ENCODE measurements at regions not wholly inside any gene's neighbourhood (a gene's known extent, or its start where the extent isn't known, plus 50 kb on each side); places are given as distances from the start of the nearest gene placed in this dataset.

GRCh38 chr7:9961161-9961922 is 1012.3 kb upstream of the PHF14 start:
- H3K4me3 ChIP-seq = no peak overlapping the region
- DNase-seq (ENCODE audit: low read depth in 1 of 2, low spot score in 1 of 2) = no peak
- no peak overlapping the region for H3K27ac ChIP-seq
- no peaks in the 10 kb centered on the region for H3K4me1 ChIP-seq (ENCODE audit: low read depth)
- no peaks in the 10 kb centered on the region for H3K36me3 ChIP-seq
- H3K27me3 ChIP-seq = no peaks in the 10 kb centered on the region
- no peak for TF ChIP-seq CTCF (IDR thresholded peaks at IDR 0.05; ENCODE audit: low read depth, low read length)
- no peaks in the 10 kb centered on the region for H3K9me3 ChIP-seq (ENCODE audit: low read depth)

GRCh38 chr7:9962742-9963141 is 1010.9 kb upstream of the PHF14 start:
- H3K27me3 ChIP-seq = no peaks in the 10 kb centered on the region
- no peaks in the 10 kb centered on the region for H3K4me1 ChIP-seq (ENCODE audit: low read depth)
- no peak overlapping the region for H3K4me3 ChIP-seq
- H3K36me3 ChIP-seq = no peaks in the 10 kb centered on the region
- no peak overlapping the region for H3K27ac ChIP-seq
- H3K9me3 ChIP-seq (ENCODE audit: low read depth) = no peaks in the 10 kb centered on the region
- TF ChIP-seq CTCF (IDR thresholded peaks at IDR 0.05; ENCODE audit: low read depth, low read length) = no peak
- DNase-seq (ENCODE audit: low read depth in 1 of 2, low spot score in 1 of 2) = no peak

- no peak for TF ChIP-seq CTCF (IDR thresholded peaks at IDR 0.05; ENCODE audit: low read depth, low read length)
- H3K27me3 ChIP-seq = no peaks in the 10 kb centered on the region
These were observed 995.3 kb upstream of the PHF14 start for GRCh38 chr7:9978106-9979064.

GRCh38 chr7:9981742-9982349 is 991.8 kb upstream of the PHF14 start:
- TF ChIP-seq CTCF (IDR thresholded peaks at IDR 0.05; ENCODE audit: low read depth, low read length) = no peak
- no peaks in the 10 kb centered on the region for H3K9me3 ChIP-seq (ENCODE audit: low read depth)
- H3K36me3 ChIP-seq = no peaks in the 10 kb centered on the region
- peak in 1 of 2 donors; percentile 31 for DNase-seq (ENCODE audit: low read depth in 1 of 2, low spot score in 1 of 2)
- peaks cover 45% of the 10 kb centered on the region for H3K4me1 ChIP-seq (ENCODE audit: low read depth)
- no peaks in the 10 kb centered on the region for H3K27me3 ChIP-seq
- H3K27ac ChIP-seq = peak overlapping the region; percentile 83
- peak overlapping the region; percentile 6 for H3K4me3 ChIP-seq

More at GRCh38 chr7:9978106-9979064, 995.3 kb upstream of the PHF14 start:
- no peaks in the 10 kb centered on the region for H3K36me3 ChIP-seq
- peak overlapping the region; percentile 75 for H3K27ac ChIP-seq
- peaks cover 56% of the 10 kb centered on the region for H3K4me1 ChIP-seq (ENCODE audit: low read depth)
- no peaks in the 10 kb centered on the region for H3K9me3 ChIP-seq (ENCODE audit: low read depth)
- DNase-seq (ENCODE audit: low read depth in 1 of 2, low spot score in 1 of 2) = peak in 1 of 2 donors; percentile 77
- H3K4me3 ChIP-seq = no peak overlapping the region

- DNase-seq (ENCODE audit: low read depth in 1 of 2, low spot score in 1 of 2) = no peak
- TF ChIP-seq CTCF (IDR thresholded peaks at IDR 0.05; ENCODE audit: low read depth, low read length) = no peak
- Histone ChIP-seq H3K4me1 (ENCODE audit: low read depth) (peaks cover 33% of the 10 kb centered on the region), H3K27me3 (no peaks in the 10 kb centered on the region), H3K36me3 (no peaks in the 10 kb centered on the region), H3K27ac (no peak overlapping the region), H3K4me3 (no peak overlapping the region), H3K9me3 (ENCODE audit: low read depth) (no peaks in the 10 kb centered on the region)
These were observed 990.6 kb upstream of the PHF14 start for GRCh38 chr7:9983048-9983447.

Measured in cardiac muscle cell (in vitro differentiated cells and primary cell).